ENCODE measurements at regions not wholly inside any gene's neighbourhood (a gene's known extent, or its start where the extent isn't known, plus 50 kb on each side); places are given as distances from the start of the nearest gene placed in this dataset.
A peak's percentile ranks its signal among the peaks of the same experiment; 100 is the strongest.

DNA sequence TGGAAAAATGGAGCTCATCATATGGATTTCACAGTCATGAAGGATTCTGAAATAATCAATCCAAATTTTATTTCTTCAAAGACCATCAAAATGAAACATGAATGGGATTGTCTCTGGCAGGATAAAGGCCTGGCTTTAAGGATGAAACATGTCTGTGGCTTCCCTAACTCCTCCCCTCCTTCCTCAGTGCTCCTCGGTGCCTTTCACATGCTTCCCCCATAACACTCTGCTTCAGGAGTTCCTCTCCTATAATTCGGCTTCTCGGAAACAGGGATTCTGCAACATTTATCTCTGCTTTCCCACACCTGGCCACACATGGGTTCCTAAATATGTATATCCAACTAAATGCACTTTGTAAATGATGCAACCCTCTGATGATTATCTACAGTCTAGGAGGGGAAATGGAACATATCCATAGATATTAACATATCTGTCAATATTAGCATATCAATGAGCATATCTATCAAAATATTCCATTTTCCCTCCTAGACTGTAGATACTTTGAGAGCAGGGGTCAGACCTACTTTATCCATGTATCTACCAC lies 153.8 kb downstream of the PLPP3 start:
- Histone ChIP-seq H4K20me1 (ENCODE audit: low read length) (no peaks in the 10 kb centered on the region), H3K36me3 (ENCODE audit: low read depth, low read length) (no peaks in the 10 kb centered on the region), H3K9me3 (ENCODE audit: low read length) (no peaks in the 10 kb centered on the region), H3K9ac (ENCODE audit: low read length) (no peak overlapping the region), H3K4me1 (ENCODE audit: insufficient read depth, low read length) (peaks cover 9% of the 10 kb centered on the region), H3K27me3 (ENCODE audit: low read length) (no peaks in the 10 kb centered on the region), H3K27ac (ENCODE audit: low read length) (no peak overlapping the region), H3F3A (ENCODE audit: low read length, unreplicated experiment) (no peaks in the 10 kb centered on the region), H2AFZ (ENCODE audit: low read length) (no peak overlapping the region), H3K4me2 (ENCODE audit: low read length) (no peak overlapping the region), H3K9me2 (replicated peaks; ENCODE audit: low read length) (no peaks in the 10 kb centered on the region), H3K4me3 (ENCODE audit: low read length) (no peak overlapping the region), H3K79me2 (ENCODE audit: low read length) (no peaks in the 10 kb centered on the region)
- intact Hi-C loops (cut with micrococcal nuclease) = no loop called here
- ATAC-seq = no peak
- ChIA-PET CTCF (no interaction called here), POLR2A (ENCODE audit: unreplicated experiment) (interaction anchor here (0.7 kb wide), 1 partner anchor 11 kb away, joined by 4 read pairs; no protein-coding TSS in a partner anchor)
- TF ChIP-seq EZH2 (IDR thresholded peaks at IDR 0.05; ENCODE audit: low read length, unreplicated experiment) = no peak
- TF ChIP-seq EZH2phosphoT487 (IDR thresholded peaks at IDR 0.05; ENCODE audit: borderline replicate concordance, low read length) = no peak
- TF ChIP-seq, protein P1, sequence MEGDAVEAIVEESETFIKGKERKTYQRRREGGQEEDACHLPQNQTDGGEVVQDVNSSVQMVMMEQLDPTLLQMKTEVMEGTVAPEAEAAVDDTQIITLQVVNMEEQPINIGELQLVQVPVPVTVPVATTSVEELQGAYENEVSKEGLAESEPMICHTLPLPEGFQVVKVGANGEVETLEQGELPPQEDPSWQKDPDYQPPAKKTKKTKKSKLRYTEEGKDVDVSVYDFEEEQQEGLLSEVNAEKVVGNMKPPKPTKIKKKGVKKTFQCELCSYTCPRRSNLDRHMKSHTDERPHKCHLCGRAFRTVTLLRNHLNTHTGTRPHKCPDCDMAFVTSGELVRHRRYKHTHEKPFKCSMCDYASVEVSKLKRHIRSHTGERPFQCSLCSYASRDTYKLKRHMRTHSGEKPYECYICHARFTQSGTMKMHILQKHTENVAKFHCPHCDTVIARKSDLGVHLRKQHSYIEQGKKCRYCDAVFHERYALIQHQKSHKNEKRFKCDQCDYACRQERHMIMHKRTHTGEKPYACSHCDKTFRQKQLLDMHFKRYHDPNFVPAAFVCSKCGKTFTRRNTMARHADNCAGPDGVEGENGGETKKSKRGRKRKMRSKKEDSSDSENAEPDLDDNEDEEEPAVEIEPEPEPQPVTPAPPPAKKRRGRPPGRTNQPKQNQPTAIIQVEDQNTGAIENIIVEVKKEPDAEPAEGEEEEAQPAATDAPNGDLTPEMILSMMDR (conservative IDR thresholded peaks at IDR 0.05; ENCODE audit: low read depth, low read length) = no peak
- no peak for DNase-seq
- BruUV-seq (replicated peaks) = no TSS peak

- ChIA-PET POLR2A (ENCODE audit: unreplicated experiment) (interaction anchor here (0.6 to 0.7 kb wide), 2 partner anchors 10 to 255 kb away, joined by 4 to 5 read pairs; no protein-coding TSS in a partner anchor), CTCF (no interaction called here)
Observed at GRCh38 chr1:56424744-56425493, 154.4 kb downstream of the PLPP3 start.

More at GRCh38 chr1:56424744-56425493, 154.4 kb downstream of the PLPP3 start:
- Histone ChIP-seq H3K4me1 (ENCODE audit: insufficient read depth, low read length) (peaks cover 9% of the 10 kb centered on the region), H3K9me2 (replicated peaks; ENCODE audit: low read length) (no peaks in the 10 kb centered on the region), H3K27me3 (ENCODE audit: low read length) (no peaks in the 10 kb centered on the region), H2AFZ (ENCODE audit: low read length) (no peak overlapping the region), H3K36me3 (ENCODE audit: low read depth, low read length) (no peaks in the 10 kb centered on the region), H3K4me3 (ENCODE audit: low read length) (no peak overlapping the region), H3K4me2 (ENCODE audit: low read length) (no peak overlapping the region), H3K9ac (ENCODE audit: low read length) (no peak overlapping the region), H3F3A (ENCODE audit: low read length, unreplicated experiment) (no peaks in the 10 kb centered on the region), H3K9me3 (ENCODE audit: low read length) (no peaks in the 10 kb centered on the region), H3K27ac (ENCODE audit: low read length) (no peak overlapping the region), H4K20me1 (ENCODE audit: low read length) (no peaks in the 10 kb centered on the region), H3K79me2 (ENCODE audit: low read length) (no peaks in the 10 kb centered on the region)
- intact Hi-C loops (cut with micrococcal nuclease) = no loop called here
- TF ChIP-seq EZH2phosphoT487 (IDR thresholded peaks at IDR 0.05; ENCODE audit: borderline replicate concordance, low read length) (no peak), EZH2 (IDR thresholded peaks at IDR 0.05; ENCODE audit: low read length, unreplicated experiment) (no peak)
- TF ChIP-seq, protein P1 (conservative IDR thresholded peaks at IDR 0.05; ENCODE audit: low read depth, low read length) = no peak
- DNase-seq (peak; percentile 74), ATAC-seq (no peak)
- no TSS peak for BruUV-seq (replicated peaks)
